CD4-positive, alpha-beta T cell (primary cell): ENCODE measurements at regions not wholly inside any gene's neighbourhood (a gene's known extent, or its start where the extent isn't known, plus 50 kb on each side); places are given as distances from the start of the nearest gene placed in this dataset.

ENCODE experiments used
- ATAC-seq: fragments of 200-7000 bp; cut with Tn5 transposase; one replicate; pipeline ENCODE4 v1.10.0; 2022; ENCODE audit warnings: mild to moderate bottlenecking; ENCODE audit not compliant: poor library complexity
- CTCF ChIA-PET: fragments of 350-600 bp; sonication (Branson Sonifier 250); formaldehyde crosslinking; loops from one replicate; lab custom pipeline; 2021; ENCODE audit warnings: antibody characterized with exemption, inconsistent platforms; lab: Charles Lee
- POLR2A ChIA-PET: fragments of 350-600 bp; sonication (Branson Sonifier 250); formaldehyde crosslinking; loops from one replicate; lab custom pipeline; 2021; ENCODE audit warnings: antibody characterized with exemption, inconsistent platforms; lab: Charles Lee
- DNase-seq, 14 experiments: peaks; one replicate each; pipeline ENCODE4 v3.0.0-alpha.2; 2013 to 2020; ENCODE audit warnings: mixed read lengths in 2 of 14
- H3K27ac ChIP-seq, 2 donors: one replicate each; pipeline versions ENCODE4 v1.5.1 to v1.7.0; 2013; ENCODE audit warnings: low read length in 2 of 2, low read depth in 1 of 2, mild to moderate bottlenecking in 1 of 2
- H3K27me3 ChIP-seq, 2 experiments: 1 replicate in 1 of 2; 2 replicates in 1 of 2; pipeline versions ENCODE4 v1.6.1 to v1.7.0; 2013; ENCODE audit warnings: low read length in 2 of 2, control low read depth in 1 of 2, mild to moderate bottlenecking in 1 of 2, moderate library complexity in 1 of 2; ENCODE audit not compliant: insufficient read depth in 2 of 2, control insufficient read depth in 1 of 2
- H3K36me3 ChIP-seq: one replicate; pipeline ENCODE4 v1.6.1; 2013; ENCODE audit warnings: low read length, control low read depth; ENCODE audit not compliant: insufficient read depth
- H3K4me1 ChIP-seq: one replicate; pipeline ENCODE4 v1.6.1; 2013; ENCODE audit warnings: low read length, control low read depth; ENCODE audit not compliant: insufficient read depth
- H3K4me3 ChIP-seq: one replicate; pipeline ENCODE4 v1.5.1; 2013; ENCODE audit warnings: mild to moderate bottlenecking, low read length, moderate library complexity
- H3K9me3 ChIP-seq, 2 experiments: 1 replicate in 1 of 2; 2 replicates in 1 of 2; pipeline versions ENCODE4 v1.6.1 to v1.7.0; 2013; ENCODE audit warnings: low read length in 2 of 2, mild to moderate bottlenecking in 2 of 2, control low read depth in 1 of 2, moderate library complexity in 1 of 2; ENCODE audit not compliant: control insufficient read depth in 1 of 2, insufficient read depth in 1 of 2
- H3K27ac Mint-ChIP-seq: one replicate; pipeline ENCODE4 v1.8.0; 2020; ENCODE audit warnings: mixed read lengths
- H3K27me3 Mint-ChIP-seq: one replicate; pipeline ENCODE4 v1.8.0; 2021; ENCODE audit warnings: mixed read lengths
- H3K36me3 Mint-ChIP-seq: one replicate; pipeline ENCODE4 v1.8.0; 2021; ENCODE audit warnings: low read depth, mixed read lengths
- H3K4me1 Mint-ChIP-seq: one replicate; pipeline ENCODE4 v1.8.0; 2021; ENCODE audit warnings: low read depth, mixed read lengths
- H3K4me3 Mint-ChIP-seq: one replicate; pipeline ENCODE4 v1.8.0; 2020; ENCODE audit warnings: mild to moderate bottlenecking, mixed read lengths
- H3K9me3 Mint-ChIP-seq: one replicate; pipeline ENCODE4 v1.8.0; 2020; ENCODE audit warnings: mixed read lengths
- CTCF ChIP-seq: fragments of 200-600 bp; IDR thresholded peaks from one replicate; pipeline ENCODE4 v1.8.0; 2022; ENCODE audit warnings: antibody characterized with exemption, mild to moderate bottlenecking
- intact Hi-C, 2 experiments: fragments of 100-400 bp; cut with DNase I in 1 of 2; cut with micrococcal nuclease in 1 of 2; formaldehyde crosslinking; loops; one replicate each; pipeline versions ENCODE4 v1.15.1 to v1.9.0; 2023 to 2025; cut with DNase I, micrococcal nuclease

GRCh38 chr3:163261618-163262017, 1765.0 kb downstream of the OTOL1 start:
- H3K36me3 Mint-ChIP-seq, result no peaks in the 10 kb centered on the region
- no peak overlapping the region for H3K27ac Mint-ChIP-seq
- no peak for TF ChIP-seq CTCF
- H3K27me3 Mint-ChIP-seq, result no peaks in the 10 kb centered on the region
- DNase-seq (no peak), ATAC-seq (no peak)
- CTCF ChIA-PET, result no interaction called here
- Histone ChIP-seq H3K36me3 (no peaks in the 10 kb centered on the region), H3K27me3 (no peaks in the 10 kb centered on the region), H3K27ac (no peak overlapping the region), H3K4me1 (no peaks in the 10 kb centered on the region), H3K9me3 (peaks cover 0 to 6% of the 10 kb centered on the region in 2 experiments), H3K4me3 (no peak overlapping the region)
- intact Hi-C loops, result no loop called here
- no peaks in the 10 kb centered on the region for H3K4me1 Mint-ChIP-seq
- POLR2A ChIA-PET, result no interaction called here
- no peak overlapping the region for H3K4me3 Mint-ChIP-seq
- peaks cover 13% of the 10 kb centered on the region for H3K9me3 Mint-ChIP-seq

GRCh38 chr3:163261056-163261455, 1764.4 kb downstream of the OTOL1 start:
- Histone ChIP-seq H3K27me3 (no peaks in the 10 kb centered on the region), H3K36me3 (no peaks in the 10 kb centered on the region), H3K27ac (no peak overlapping the region), H3K4me1 (no peaks in the 10 kb centered on the region), H3K4me3 (no peak overlapping the region), H3K9me3 (peaks cover 0 to 6% of the 10 kb centered on the region in 2 experiments)
- Mint-ChIP-seq H3K4me3 (no peak overlapping the region), H3K27ac (no peak overlapping the region), H3K36me3 (no peaks in the 10 kb centered on the region), H3K4me1 (no peaks in the 10 kb centered on the region), H3K27me3 (no peaks in the 10 kb centered on the region), H3K9me3 (peaks cover 13% of the 10 kb centered on the region)
- intact Hi-C loops, result no loop called here
- ChIA-PET CTCF (no interaction called here), POLR2A (no interaction called here)
- ATAC-seq, result no peak
- no peak for TF ChIP-seq CTCF
- no peak for DNase-seq

DNA sequence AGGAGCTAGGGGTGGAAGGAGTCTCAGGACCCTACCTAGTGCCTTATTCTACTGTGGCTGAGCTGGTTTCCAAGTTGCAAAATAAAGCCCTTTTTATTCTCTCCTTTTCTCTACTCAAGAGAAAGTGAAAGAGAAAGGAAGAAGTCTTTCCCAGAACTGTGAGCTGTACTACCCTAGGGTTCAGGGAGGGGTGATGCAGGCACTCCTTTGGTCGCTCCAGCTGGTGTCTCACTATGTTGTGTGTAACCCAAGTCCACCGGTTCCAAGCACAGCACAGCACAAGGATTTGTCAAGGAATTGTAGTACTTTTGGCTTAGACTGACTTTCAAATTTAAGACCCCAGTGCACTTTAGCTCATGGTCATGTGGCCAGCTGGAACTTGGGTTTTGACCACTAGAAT, 1721.7 kb downstream of the OTOL1 start:
- no peak for ATAC-seq
- Histone ChIP-seq H3K27me3 (no peaks in the 10 kb centered on the region), H3K36me3 (no peaks in the 10 kb centered on the region), H3K27ac (no peak overlapping the region), H3K9me3 (peaks cover 9 to 11% of the 10 kb centered on the region in 2 experiments), H3K4me1 (no peaks in the 10 kb centered on the region), H3K4me3 (no peak overlapping the region)
- H3K9me3 Mint-ChIP-seq, result no peaks in the 10 kb centered on the region
- ChIA-PET CTCF (no interaction called here), POLR2A (no interaction called here)
- H3K27me3 Mint-ChIP-seq, result no peaks in the 10 kb centered on the region
- H3K4me1 Mint-ChIP-seq, result no peaks in the 10 kb centered on the region
- no peak for TF ChIP-seq CTCF
- intact Hi-C loops, result no loop called here
- H3K36me3 Mint-ChIP-seq, result no peaks in the 10 kb centered on the region
- H3K27ac Mint-ChIP-seq, result no peak overlapping the region
- DNase-seq, result no peak
- no peak overlapping the region for H3K4me3 Mint-ChIP-seq
